Hepatocyte (in vitro differentiated cells): ENCODE measurements at regions not wholly inside any gene's neighbourhood (a gene's known extent, or its start where the extent isn't known, plus 50 kb on each side); places are given as distances from the start of the nearest gene placed in this dataset.

Experiments
- CTCF ChIP-seq: fragments of 200-600 bp; sonication (generic); IDR thresholded peaks from 2 replicates; pipeline ENCODE4 v1.5.1; 2016; ENCODE audit warnings: antibody characterized with exemption, mild to moderate bottlenecking; ENCODE audit not compliant: poor library complexity
- EZH2phosphoT487 ChIP-seq: fragments of 200-600 bp; sonication (generic); IDR thresholded peaks from one replicate; pipeline ENCODE4 v1.6.1; 2018; ENCODE audit warnings: antibody characterized with exemption, mild to moderate bottlenecking, low read depth, moderate library complexity; ENCODE audit not compliant: unreplicated experiment, severe bottlenecking

GRCh38 chr1:60948486-60948885 lies 133.9 kb upstream of the NFIA start:
- TF ChIP-seq EZH2phosphoT487 (no peak), CTCF (no peak)
